Stomach (tissue), 4 donors: ENCODE measurements at regions not wholly inside any gene's neighbourhood (a gene's known extent, or its start where the extent isn't known, plus 50 kb on each side); places are given as distances from the start of the nearest gene placed in this dataset.

Source experiments
- CTCF ChIP-seq, 7 experiments: fragments of 450-650 bp in 4 of 7; fragments of 200-600 bp in 3 of 7; sonication (generic) in 3 of 7; IDR thresholded peaks; one replicate each; pipeline ENCODE4 v1.5.1; 2016 to 2019; ENCODE audit warnings: antibody characterized with exemption in 7 of 7, control low read depth in 2 of 7, mild to moderate bottlenecking in 1 of 7
- EP300 ChIP-seq: sonication (generic); formaldehyde crosslinking; IDR thresholded peaks from one replicate; pipeline ENCODE4 v1.6.1; 2017; ENCODE audit warnings: antibody characterized with exemption
- POLR2A ChIP-seq, 4 donors: fragments of 450-650 bp; IDR thresholded peaks; one replicate each; pipeline ENCODE4 v1.6.1; 2016; ENCODE audit warnings: antibody characterized with exemption in 4 of 4, control low read depth in 2 of 4, mild to moderate bottlenecking in 1 of 4, moderate library complexity in 1 of 4
- POLR2AphosphoS5 ChIP-seq, 3 donors: sonication (generic); formaldehyde crosslinking; IDR thresholded peaks; one replicate each; pipeline ENCODE4 v1.6.1; 2016; ENCODE audit warnings: antibody characterized with exemption in 3 of 3

GRCh38 chr21:31596055-31596454 is 63.4 kb upstream of the SOD1 start:
- TF ChIP-seq POLR2A (IDR thresholded peaks at IDR 0.05) = no peak
- no peak for TF ChIP-seq CTCF (IDR thresholded peaks at IDR 0.05)
- no peak for TF ChIP-seq POLR2AphosphoS5 (IDR thresholded peaks at IDR 0.05)
- no peak for TF ChIP-seq EP300
